ENCODE measurements at regions not wholly inside any gene's neighbourhood (a gene's known extent, or its start where the extent isn't known, plus 50 kb on each side); places are given as distances from the start of the nearest gene placed in this dataset.

GRCh38 chr2:239749272-239749873 is 275.8 kb downstream of the NDUFA10 start:
- TF ChIP-seq CTCF (IDR thresholded peaks at IDR 0.05) (no peak), POLR2A (IDR thresholded peaks at IDR 0.05) (no peak)
